Epithelial cell of proximal tubule (primary cell): ENCODE measurements at regions not wholly inside any gene's neighbourhood (a gene's known extent, or its start where the extent isn't known, plus 50 kb on each side); places are given as distances from the start of the nearest gene placed in this dataset.

Experiments used
- DNase-seq: peaks from one replicate; pipeline ENCODE4 v3.0.0-alpha.2; 2011; ENCODE audit warnings: low read depth
- H3K4me3 ChIP-seq: 2 replicates; pipeline ENCODE4 v1.5.1; 2011; ENCODE audit warnings: low read depth, mild to moderate bottlenecking, low read length
- TF ChIP-seq, protein P1 (sequence below): conservative IDR thresholded peaks from 2 replicates; pipeline ENCODE4 v1.5.1; 2012; ENCODE audit warnings: low read depth, mild to moderate bottlenecking, low read length

DNA sequence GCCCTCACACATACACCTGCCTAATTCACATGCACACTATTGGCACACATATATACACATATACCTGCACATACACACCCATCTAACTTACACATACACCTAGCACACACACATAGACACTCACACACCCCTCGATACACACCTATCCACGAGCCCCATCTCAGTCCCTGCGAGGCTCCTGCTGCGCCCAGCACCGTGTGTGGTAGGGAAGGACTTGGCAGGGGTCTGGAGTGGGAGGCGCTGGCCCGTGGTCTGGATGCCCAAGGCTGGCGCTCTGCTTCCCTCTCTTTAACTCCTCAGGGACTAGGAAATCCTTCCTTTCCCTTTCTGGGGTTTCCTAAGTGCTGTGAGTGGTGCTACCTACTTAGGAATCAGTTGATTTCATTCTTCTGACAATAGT lies 202.7 kb downstream of the UQCRFS1 start:
- TF ChIP-seq, protein P1, sequence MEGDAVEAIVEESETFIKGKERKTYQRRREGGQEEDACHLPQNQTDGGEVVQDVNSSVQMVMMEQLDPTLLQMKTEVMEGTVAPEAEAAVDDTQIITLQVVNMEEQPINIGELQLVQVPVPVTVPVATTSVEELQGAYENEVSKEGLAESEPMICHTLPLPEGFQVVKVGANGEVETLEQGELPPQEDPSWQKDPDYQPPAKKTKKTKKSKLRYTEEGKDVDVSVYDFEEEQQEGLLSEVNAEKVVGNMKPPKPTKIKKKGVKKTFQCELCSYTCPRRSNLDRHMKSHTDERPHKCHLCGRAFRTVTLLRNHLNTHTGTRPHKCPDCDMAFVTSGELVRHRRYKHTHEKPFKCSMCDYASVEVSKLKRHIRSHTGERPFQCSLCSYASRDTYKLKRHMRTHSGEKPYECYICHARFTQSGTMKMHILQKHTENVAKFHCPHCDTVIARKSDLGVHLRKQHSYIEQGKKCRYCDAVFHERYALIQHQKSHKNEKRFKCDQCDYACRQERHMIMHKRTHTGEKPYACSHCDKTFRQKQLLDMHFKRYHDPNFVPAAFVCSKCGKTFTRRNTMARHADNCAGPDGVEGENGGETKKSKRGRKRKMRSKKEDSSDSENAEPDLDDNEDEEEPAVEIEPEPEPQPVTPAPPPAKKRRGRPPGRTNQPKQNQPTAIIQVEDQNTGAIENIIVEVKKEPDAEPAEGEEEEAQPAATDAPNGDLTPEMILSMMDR = no peak
- no peak for DNase-seq
- H3K4me3 ChIP-seq = no peak overlapping the region

- H3K4me3 ChIP-seq = no peak overlapping the region
- TF ChIP-seq, protein P1 = no peak
- no peak for DNase-seq
Measured at GRCh38 chr19:29006057-29006735, 206.8 kb downstream of the UQCRFS1 start.

- no peak for DNase-seq
- TF ChIP-seq, protein P1 = no peak
- no peak overlapping the region for H3K4me3 ChIP-seq
Measured at GRCh38 chr19:29004796-29005195, 208.2 kb downstream of the UQCRFS1 start.

DNA sequence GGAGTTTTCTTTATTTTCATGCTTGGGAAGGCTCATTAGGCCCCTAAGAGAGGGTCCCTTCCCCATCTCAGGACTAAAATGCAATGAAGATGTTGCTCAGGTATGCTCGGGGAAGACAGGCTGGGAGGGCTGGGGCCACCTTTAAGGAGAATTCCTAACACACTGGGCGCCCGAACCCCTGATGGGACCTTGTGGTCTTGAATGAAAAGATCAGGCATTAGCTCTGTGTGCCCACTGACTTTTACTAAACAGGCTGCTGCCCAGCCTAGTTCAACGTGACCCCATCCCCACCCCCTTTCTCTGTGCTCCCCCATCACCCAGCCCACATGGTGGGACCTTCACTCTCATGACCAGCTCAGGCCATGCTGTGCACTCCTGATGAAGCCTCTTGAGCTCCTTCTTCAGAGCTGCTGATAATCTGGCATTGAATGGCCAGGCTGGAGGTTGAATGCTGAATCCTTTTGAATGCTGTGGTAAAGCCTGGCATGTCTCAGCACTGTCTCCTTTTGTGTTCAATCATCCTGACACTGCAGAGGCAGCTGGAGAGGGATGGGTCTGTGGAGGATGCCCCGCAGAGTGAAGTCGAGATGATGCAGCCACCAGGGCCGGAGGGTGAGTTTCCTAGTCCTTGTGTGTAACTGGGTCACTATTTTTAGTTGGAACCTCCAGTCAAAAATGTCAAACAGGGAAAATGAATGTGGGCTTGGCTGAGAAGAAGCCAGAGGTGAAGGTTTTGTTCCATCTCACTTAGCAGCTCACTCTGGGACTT lies 209.1 kb downstream of the UQCRFS1 start:
- no peak overlapping the region for H3K4me3 ChIP-seq
- TF ChIP-seq, protein P1 = no peak
- DNase-seq = no peak

- H3K4me3 ChIP-seq = no peak overlapping the region
- TF ChIP-seq, protein P1 = no peak
- DNase-seq = no peak
Measured at GRCh38 chr19:29002336-29002735, 210.6 kb downstream of the UQCRFS1 start.

- H3K4me3 ChIP-seq = no peak overlapping the region
Measured at GRCh38 chr19:29001597-29002245, 211.2 kb downstream of the UQCRFS1 start.

More at GRCh38 chr19:29001597-29002245, 211.2 kb downstream of the UQCRFS1 start:
- TF ChIP-seq, protein P1 = no peak
- no peak for DNase-seq
